HEK293T (cell line): ENCODE measurements at regions not wholly inside any gene's neighbourhood (a gene's known extent, or its start where the extent isn't known, plus 50 kb on each side); places are given as distances from the start of the nearest gene placed in this dataset.

Experiments
- BHLHE40 ChIP-seq: fragments of 450-650 bp; IDR thresholded peaks from 2 replicates; pipeline ENCODE4 v1.6.1; 2016; ENCODE audit warnings: mild to moderate bottlenecking, moderate library complexity, borderline replicate concordance
- ELF4 ChIP-seq: fragments of 450-650 bp; IDR thresholded peaks from 2 replicates; pipeline ENCODE4 v1.6.1; 2017; ENCODE audit warnings: antibody characterized with exemption
- FOXA1 ChIP-seq: fragments of 450-650 bp; IDR thresholded peaks from 2 replicates; pipeline ENCODE4 v1.6.1; 2016; ENCODE audit warnings: mild to moderate bottlenecking
- FOXK2 ChIP-seq: fragments of 450-650 bp; IDR thresholded peaks from 2 replicates; pipeline ENCODE4 v1.6.1; 2016; ENCODE audit warnings: mild to moderate bottlenecking

DNA sequence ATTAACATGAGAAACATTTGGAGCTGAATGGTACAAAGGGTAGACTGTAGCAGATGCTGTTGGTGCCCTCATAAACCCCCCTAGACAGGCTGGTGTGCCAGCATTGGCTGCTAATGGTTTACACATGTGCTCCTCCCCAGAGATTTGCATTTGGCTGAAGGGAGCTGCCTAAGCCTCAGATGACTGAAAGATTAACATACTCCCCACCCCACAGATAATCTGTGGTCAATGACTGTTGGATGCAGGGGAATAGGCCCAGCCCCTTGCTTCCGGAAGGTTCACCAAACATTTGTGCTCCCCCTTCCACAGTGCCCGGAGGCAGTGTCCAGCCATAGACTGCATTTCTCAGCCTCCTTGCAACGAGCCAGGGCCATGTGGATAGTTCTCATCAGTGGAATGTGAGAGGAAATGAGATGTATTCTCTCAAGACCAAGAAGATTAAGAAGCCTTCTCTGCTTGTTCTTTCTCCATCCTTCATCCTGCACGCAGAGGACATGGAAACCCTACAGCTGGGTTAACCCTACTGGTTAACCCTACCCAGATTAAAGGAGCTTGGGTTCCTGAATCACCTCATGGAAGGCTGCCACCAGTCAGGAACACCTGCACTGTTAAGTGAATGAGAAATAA is 79.6 kb downstream of the PHAX start:
- TF ChIP-seq BHLHE40 (no peak), FOXA1 (no peak), ELF4 (no peak), FOXK2 (no peak)
